K562 (cell line): ENCODE measurements at regions not wholly inside any gene's neighbourhood (a gene's known extent, or its start where the extent isn't known, plus 50 kb on each side); places are given as distances from the start of the nearest gene placed in this dataset.

Experiments used
- HEY1 ChIP-seq: fragments of 250-450 bp; sonication (Bioruptor Pico); IDR thresholded peaks from 2 replicates; pipeline ENCODE4 v1.5.0; 2020; ENCODE audit warnings: mild to moderate bottlenecking, moderate library complexity, borderline replicate concordance
- NELFE ChIP-seq: IDR thresholded peaks from 2 replicates; pipeline ENCODE4 v1.6.1; 2011; ENCODE audit warnings: mild to moderate bottlenecking; ENCODE audit not compliant: insufficient read depth, insufficient read length
- PBX2 ChIP-seq, 2 experiments: IDR thresholded peaks in 1 of 2; conservative IDR thresholded peaks in 1 of 2; 2 replicates each; pipeline ENCODE4 v1.6.1; 2016; ENCODE audit warnings: low read depth in 2 of 2, mild to moderate bottlenecking in 1 of 2, missing compliant biosample characterization in 1 of 2, missing genetic modification characterization in 1 of 2, moderate library complexity in 1 of 2
- REST ChIP-seq, 2 experiments: fragments of 450-650 bp; formaldehyde crosslinking in 1 of 2; IDR thresholded peaks; 2 replicates each; pipeline versions ENCODE4 v1.4.0 to v1.6.1; 2014 to 2020; ENCODE audit warnings: mild to moderate bottlenecking in 2 of 2, borderline replicate concordance in 1 of 2, low read depth in 1 of 2
- RNF2 ChIP-seq: sonication (generic); IDR thresholded peaks from 2 replicates; pipeline ENCODE4 v1.6.1; 2016
- ZNF324 ChIP-seq: fragments of 250-450 bp; sonication (Bioruptor Pico); IDR thresholded peaks from 2 replicates; pipeline ENCODE4 v1.4.0; 2020; ENCODE audit warnings: mild to moderate bottlenecking
- TF ChIP-seq, protein P1 (sequence below): sonication (generic); formaldehyde crosslinking; IDR thresholded peaks from 2 replicates; pipeline ENCODE4 v1.8.0; 2023; ENCODE audit warnings: missing genetic modification reagents, mild to moderate bottlenecking, borderline replicate concordance

DNA sequence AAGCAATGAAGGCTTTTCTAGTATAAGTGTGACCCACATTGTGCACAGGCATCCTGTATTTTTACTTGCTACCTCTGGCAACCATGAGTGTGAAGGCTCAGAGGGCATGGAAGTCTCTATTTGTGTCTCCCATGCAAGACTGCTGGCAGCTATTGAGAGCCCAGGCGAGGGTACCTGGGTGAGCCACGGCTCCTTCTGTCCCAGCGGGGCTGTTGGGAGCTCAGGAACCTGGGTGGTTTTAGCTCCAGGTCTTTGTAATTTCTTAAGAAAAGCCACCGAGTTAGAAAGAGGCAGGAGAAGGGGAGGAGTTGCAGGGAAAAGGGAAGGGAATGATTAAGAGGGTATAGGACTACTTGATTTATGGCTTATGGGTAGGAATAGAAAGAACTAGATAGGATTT lies 190.4 kb upstream of the SOX1 start (continued):
- TF ChIP-seq, protein P1, sequence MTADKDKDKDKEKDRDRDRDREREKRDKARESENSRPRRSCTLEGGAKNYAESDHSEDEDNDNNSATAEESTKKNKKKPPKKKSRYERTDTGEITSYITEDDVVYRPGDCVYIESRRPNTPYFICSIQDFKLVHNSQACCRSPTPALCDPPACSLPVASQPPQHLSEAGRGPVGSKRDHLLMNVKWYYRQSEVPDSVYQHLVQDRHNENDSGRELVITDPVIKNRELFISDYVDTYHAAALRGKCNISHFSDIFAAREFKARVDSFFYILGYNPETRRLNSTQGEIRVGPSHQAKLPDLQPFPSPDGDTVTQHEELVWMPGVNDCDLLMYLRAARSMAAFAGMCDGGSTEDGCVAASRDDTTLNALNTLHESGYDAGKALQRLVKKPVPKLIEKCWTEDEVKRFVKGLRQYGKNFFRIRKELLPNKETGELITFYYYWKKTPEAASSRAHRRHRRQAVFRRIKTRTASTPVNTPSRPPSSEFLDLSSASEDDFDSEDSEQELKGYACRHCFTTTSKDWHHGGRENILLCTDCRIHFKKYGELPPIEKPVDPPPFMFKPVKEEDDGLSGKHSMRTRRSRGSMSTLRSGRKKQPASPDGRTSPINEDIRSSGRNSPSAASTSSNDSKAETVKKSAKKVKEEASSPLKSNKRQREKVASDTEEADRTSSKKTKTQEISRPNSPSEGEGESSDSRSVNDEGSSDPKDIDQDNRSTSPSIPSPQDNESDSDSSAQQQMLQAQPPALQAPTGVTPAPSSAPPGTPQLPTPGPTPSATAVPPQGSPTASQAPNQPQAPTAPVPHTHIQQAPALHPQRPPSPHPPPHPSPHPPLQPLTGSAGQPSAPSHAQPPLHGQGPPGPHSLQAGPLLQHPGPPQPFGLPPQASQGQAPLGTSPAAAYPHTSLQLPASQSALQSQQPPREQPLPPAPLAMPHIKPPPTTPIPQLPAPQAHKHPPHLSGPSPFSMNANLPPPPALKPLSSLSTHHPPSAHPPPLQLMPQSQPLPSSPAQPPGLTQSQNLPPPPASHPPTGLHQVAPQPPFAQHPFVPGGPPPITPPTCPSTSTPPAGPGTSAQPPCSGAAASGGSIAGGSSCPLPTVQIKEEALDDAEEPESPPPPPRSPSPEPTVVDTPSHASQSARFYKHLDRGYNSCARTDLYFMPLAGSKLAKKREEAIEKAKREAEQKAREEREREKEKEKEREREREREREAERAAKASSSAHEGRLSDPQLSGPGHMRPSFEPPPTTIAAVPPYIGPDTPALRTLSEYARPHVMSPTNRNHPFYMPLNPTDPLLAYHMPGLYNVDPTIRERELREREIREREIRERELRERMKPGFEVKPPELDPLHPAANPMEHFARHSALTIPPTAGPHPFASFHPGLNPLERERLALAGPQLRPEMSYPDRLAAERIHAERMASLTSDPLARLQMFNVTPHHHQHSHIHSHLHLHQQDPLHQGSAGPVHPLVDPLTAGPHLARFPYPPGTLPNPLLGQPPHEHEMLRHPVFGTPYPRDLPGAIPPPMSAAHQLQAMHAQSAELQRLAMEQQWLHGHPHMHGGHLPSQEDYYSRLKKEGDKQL (CRISPR knock-in tag) = no peak
- TF ChIP-seq NELFE (no peak), HEY1 (CRISPR knock-in tag) (no peak), PBX2 (CRISPR knock-in tag; IDR thresholded peaks at IDR 0.05; ENCODE audit: low read depth) (no peak), PBX2 (tag; conservative IDR thresholded peaks at IDR 0.05; ENCODE audit: low read depth) (no peak), RNF2 (no peak), REST (IDR thresholded peaks at IDR 0.05; ENCODE audit: borderline replicate concordance) (no peak), REST (CRISPR knock-in tag; IDR thresholded peaks at IDR 0.05; ENCODE audit: low read depth) (no peak), ZNF324 (CRISPR knock-in tag) (no peak)
